ENCODE measurements at regions not wholly inside any gene's neighbourhood (a gene's known extent, or its start where the extent isn't known, plus 50 kb on each side); places are given as distances from the start of the nearest gene placed in this dataset.

DNA sequence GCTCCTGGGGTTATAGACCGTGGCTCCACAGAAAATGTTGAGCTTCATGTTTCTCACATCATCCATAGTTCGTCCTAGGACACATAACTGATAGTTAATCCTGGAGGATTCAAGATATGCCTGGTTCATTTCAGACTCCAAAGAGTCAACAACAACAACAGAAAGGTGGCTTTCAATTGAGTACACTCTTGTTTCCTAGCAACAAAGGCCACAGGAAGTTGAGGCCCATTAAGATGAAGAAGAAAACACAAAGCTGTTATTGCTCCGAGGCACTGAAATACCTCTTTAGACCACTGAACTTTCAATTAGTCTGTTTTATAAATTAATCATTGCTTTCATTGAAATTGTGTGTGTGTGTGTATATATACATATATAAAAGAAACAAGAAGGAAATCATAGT lies 154.5 kb downstream of the YIPF5 start:
- Histone ChIP-seq H3K4me2 (ENCODE audit: low read length) (no peak overlapping the region), H3K4me3 (ENCODE audit: low read length) (no peak overlapping the region), H3K4me1 (ENCODE audit: low read length) (no peaks in the 10 kb centered on the region), H2AFZ (ENCODE audit: low read depth, low read length) (no peak overlapping the region), H3K9me3 (ENCODE audit: insufficient read depth, low read length) (no peaks in the 10 kb centered on the region), H3K79me2 (ENCODE audit: low read length) (no peaks in the 10 kb centered on the region), H4K20me1 (ENCODE audit: insufficient read depth, low read length) (no peaks in the 10 kb centered on the region), H3K36me3 (replicated peaks; ENCODE audit: low read depth, low read length) (no peaks in the 10 kb centered on the region), H3K27ac (ENCODE audit: low read length) (no peak overlapping the region), H3K27me3 (ENCODE audit: low read depth, low read length) (0 out of 2 replicates have a peak, but pooled peaks cover 3% of the 10 kb centered on the region), H3K9ac (ENCODE audit: low read length) (no peak overlapping the region)
- no peak for TF ChIP-seq EZH2phosphoT487 (IDR thresholded peaks at IDR 0.05; ENCODE audit: low read depth)
- TF ChIP-seq, protein P1, sequence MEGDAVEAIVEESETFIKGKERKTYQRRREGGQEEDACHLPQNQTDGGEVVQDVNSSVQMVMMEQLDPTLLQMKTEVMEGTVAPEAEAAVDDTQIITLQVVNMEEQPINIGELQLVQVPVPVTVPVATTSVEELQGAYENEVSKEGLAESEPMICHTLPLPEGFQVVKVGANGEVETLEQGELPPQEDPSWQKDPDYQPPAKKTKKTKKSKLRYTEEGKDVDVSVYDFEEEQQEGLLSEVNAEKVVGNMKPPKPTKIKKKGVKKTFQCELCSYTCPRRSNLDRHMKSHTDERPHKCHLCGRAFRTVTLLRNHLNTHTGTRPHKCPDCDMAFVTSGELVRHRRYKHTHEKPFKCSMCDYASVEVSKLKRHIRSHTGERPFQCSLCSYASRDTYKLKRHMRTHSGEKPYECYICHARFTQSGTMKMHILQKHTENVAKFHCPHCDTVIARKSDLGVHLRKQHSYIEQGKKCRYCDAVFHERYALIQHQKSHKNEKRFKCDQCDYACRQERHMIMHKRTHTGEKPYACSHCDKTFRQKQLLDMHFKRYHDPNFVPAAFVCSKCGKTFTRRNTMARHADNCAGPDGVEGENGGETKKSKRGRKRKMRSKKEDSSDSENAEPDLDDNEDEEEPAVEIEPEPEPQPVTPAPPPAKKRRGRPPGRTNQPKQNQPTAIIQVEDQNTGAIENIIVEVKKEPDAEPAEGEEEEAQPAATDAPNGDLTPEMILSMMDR (IDR thresholded peaks at IDR 0.05; ENCODE audit: low read depth, low read length) = no peak

DNA sequence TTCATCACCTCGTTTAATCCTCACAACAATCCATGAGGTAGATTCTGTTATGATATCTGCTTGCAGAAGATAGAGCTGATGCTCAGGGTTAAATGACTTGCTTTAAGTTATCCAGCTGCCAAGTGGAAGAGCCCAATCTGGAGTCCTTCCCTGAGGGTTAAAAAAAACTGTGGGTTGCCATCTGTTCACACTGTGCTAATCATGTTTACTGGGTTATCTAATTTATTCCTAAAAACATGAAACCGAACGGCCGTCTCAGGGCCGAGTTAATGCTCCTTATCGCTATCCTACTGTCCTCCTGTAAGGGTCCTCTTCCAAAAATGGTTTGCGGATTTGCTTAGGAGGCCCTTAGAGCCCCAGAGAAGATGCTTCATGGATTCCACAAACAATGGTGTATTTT lies 153.3 kb downstream of the YIPF5 start:
- H3K36me3 ChIP-seq (replicated peaks; ENCODE audit: low read depth, low read length) = no peaks in the 10 kb centered on the region
- no peak overlapping the region for H3K27ac ChIP-seq (ENCODE audit: low read length)
- no peak overlapping the region for H3K9ac ChIP-seq (ENCODE audit: low read length)
- no peaks in the 10 kb centered on the region for H3K9me3 ChIP-seq (ENCODE audit: insufficient read depth, low read length)
- no peaks in the 10 kb centered on the region for H3K79me2 ChIP-seq (ENCODE audit: low read length)
- no peak for TF ChIP-seq EZH2phosphoT487 (IDR thresholded peaks at IDR 0.05; ENCODE audit: low read depth)
- TF ChIP-seq, protein P1 (IDR thresholded peaks at IDR 0.05; ENCODE audit: low read depth, low read length) = no peak
- H3K4me2 ChIP-seq (ENCODE audit: low read length) = no peak overlapping the region
- H2AFZ ChIP-seq (ENCODE audit: low read depth, low read length) = no peak overlapping the region
- no peak overlapping the region for H3K4me3 ChIP-seq (ENCODE audit: low read length)
- no peaks in the 10 kb centered on the region for H4K20me1 ChIP-seq (ENCODE audit: insufficient read depth, low read length)
- H3K4me1 ChIP-seq (ENCODE audit: low read length) = no peaks in the 10 kb centered on the region
- 0 out of 2 replicates have a peak, but pooled peaks cover 3% of the 10 kb centered on the region for H3K27me3 ChIP-seq (ENCODE audit: low read depth, low read length)

DNA sequence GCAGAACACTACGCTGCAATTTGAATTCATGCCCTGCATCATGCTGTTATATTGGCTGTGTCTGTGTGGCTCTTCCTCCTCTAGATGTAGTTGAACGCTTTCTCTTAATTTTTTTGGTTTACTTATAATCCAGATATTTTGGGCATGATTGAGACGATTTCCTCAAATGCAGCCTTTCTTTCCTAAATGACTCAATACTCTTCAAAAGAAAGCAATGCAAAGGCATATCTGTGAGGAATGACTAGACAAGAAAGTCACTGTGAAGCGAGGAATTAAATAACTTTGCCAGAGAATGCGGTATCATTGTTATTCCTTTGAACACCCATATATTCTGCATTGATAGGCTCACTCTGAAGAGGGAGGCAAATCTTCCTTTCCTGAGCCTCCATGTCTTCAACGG lies 152.8 kb downstream of the YIPF5 start:
- H3K4me2 ChIP-seq (ENCODE audit: low read length) = no peak overlapping the region
- H3K9me3 ChIP-seq (ENCODE audit: insufficient read depth, low read length) = no peaks in the 10 kb centered on the region
- H3K27ac ChIP-seq (ENCODE audit: low read length) = no peak overlapping the region
- H3K9ac ChIP-seq (ENCODE audit: low read length) = no peak overlapping the region
- H3K4me1 ChIP-seq (ENCODE audit: low read length) = no peaks in the 10 kb centered on the region
- no peak overlapping the region for H3K4me3 ChIP-seq (ENCODE audit: low read length)
- no peaks in the 10 kb centered on the region for H4K20me1 ChIP-seq (ENCODE audit: insufficient read depth, low read length)
- H2AFZ ChIP-seq (ENCODE audit: low read depth, low read length) = no peak overlapping the region
- TF ChIP-seq, protein P1 (IDR thresholded peaks at IDR 0.05; ENCODE audit: low read depth, low read length) = no peak
- TF ChIP-seq EZH2phosphoT487 (IDR thresholded peaks at IDR 0.05; ENCODE audit: low read depth) = no peak
- no peaks in the 10 kb centered on the region for H3K36me3 ChIP-seq (replicated peaks; ENCODE audit: low read depth, low read length)
- H3K79me2 ChIP-seq (ENCODE audit: low read length) = no peaks in the 10 kb centered on the region
- 0 out of 2 replicates have a peak, but pooled peaks cover 3% of the 10 kb centered on the region for H3K27me3 ChIP-seq (ENCODE audit: low read depth, low read length)

DNA sequence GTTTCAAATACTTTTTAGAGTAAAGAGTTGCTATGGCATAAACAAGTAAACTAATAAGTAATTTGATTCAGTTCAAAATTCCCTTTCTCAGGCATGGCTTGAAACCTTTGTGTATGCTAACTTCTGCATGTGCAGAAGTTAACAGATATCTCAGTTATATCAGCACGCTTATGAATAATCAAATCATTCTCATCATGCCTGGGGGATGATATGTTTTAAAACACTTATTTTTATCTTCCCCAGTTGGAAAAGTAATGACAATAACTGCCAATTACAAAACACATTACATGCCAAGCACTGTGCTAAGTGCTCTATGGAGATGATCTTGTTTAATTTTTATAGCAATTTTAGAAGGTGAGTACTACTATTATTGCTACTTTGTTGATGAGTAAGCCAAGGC lies 146.4 kb downstream of the YIPF5 start:
- no peaks in the 10 kb centered on the region for H3K27me3 ChIP-seq (ENCODE audit: low read depth, low read length)
- H3K79me2 ChIP-seq (ENCODE audit: low read length) = no peaks in the 10 kb centered on the region
- TF ChIP-seq, protein P1 (IDR thresholded peaks at IDR 0.05; ENCODE audit: low read depth, low read length) = no peak
- no peak for TF ChIP-seq EZH2phosphoT487 (IDR thresholded peaks at IDR 0.05; ENCODE audit: low read depth)
- H3K4me1 ChIP-seq (ENCODE audit: low read length) = no peaks in the 10 kb centered on the region
- no peak overlapping the region for H3K4me3 ChIP-seq (ENCODE audit: low read length)
- no peak overlapping the region for H2AFZ ChIP-seq (ENCODE audit: low read depth, low read length)
- no peak overlapping the region for H3K27ac ChIP-seq (ENCODE audit: low read length)
- H3K9me3 ChIP-seq (ENCODE audit: insufficient read depth, low read length) = no peaks in the 10 kb centered on the region
- no peak overlapping the region for H3K9ac ChIP-seq (ENCODE audit: low read length)
- H3K4me2 ChIP-seq (ENCODE audit: low read length) = no peak overlapping the region
- no peaks in the 10 kb centered on the region for H4K20me1 ChIP-seq (ENCODE audit: insufficient read depth, low read length)
- H3K36me3 ChIP-seq (replicated peaks; ENCODE audit: low read depth, low read length) = no peaks in the 10 kb centered on the region
